NCI-H128 (cell line): ENCODE measurements at regions not wholly inside any gene's neighbourhood (a gene's known extent, or its start where the extent isn't known, plus 50 kb on each side); places are given as distances from the start of the nearest gene placed in this dataset.

Experiments
- DNase-seq: peaks from one replicate; lab custom pipeline; 2025; ENCODE audit not compliant: unreplicated experiment; lab: John Stamatoyannopoulos, UW

DNA sequence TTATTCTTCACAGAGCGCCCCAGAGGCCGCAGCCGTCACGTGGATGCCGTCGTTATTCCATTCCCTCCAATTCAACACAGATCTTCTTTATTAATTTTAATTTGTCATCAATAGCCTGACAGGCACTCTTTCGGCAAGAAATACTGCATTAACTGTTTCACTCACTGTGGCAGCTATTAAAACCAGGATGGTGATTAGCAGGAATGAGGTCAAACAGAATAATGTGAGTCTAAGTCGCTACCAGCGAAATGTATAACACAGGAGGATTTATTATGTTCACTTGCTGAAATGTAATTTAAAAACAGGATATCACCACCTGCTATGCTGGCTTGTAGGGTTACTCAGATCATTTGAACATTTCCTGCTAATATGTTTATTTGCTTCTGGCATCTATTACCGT lies 74.2 kb upstream of the MGMT start:
- no peak for DNase-seq

GRCh38 chr10:129393812-129394211 lies 73.2 kb upstream of the MGMT start:
- DNase-seq = no peak

- no peak for DNase-seq
Observed at GRCh38 chr10:129394518-129395328, 72.3 kb upstream of the MGMT start.

- DNase-seq = no peak
Observed at GRCh38 chr10:129396021-129396722, 70.9 kb upstream of the MGMT start.

GRCh38 chr10:129397198-129397974 lies 69.7 kb upstream of the MGMT start:
- no peak for DNase-seq

GRCh38 chr10:129398711-129399141 lies 68.3 kb upstream of the MGMT start:
- no peak for DNase-seq

GRCh38 chr10:129400426-129400825 lies 66.6 kb upstream of the MGMT start:
- DNase-seq = no peak

- DNase-seq = no peak
Observed at GRCh38 chr10:129402459-129402858, 64.6 kb upstream of the MGMT start.

GRCh38 chr10:129404091-129404490 lies 63.0 kb upstream of the MGMT start:
- no peak for DNase-seq

DNA sequence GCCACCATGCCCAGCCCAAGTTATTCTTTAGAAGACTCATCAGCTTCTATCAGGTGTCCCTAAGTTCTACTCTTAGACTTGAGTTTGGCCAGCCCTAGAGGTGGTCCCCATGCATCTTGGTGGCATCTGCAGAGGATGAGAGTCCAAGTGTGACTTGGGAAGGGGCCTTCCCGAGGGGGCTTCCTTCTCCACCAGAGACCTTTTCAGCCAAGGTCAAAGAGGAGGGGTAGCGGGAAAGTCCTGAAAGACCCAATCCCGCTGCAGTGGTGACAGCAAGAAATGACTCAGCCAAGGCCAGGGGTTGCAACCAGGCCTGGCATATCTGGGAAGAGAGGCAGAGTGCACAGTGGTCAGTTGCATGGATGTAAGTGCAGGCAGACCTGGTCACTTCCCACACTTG lies 61.7 kb upstream of the MGMT start:
- DNase-seq = no peak

- no peak for DNase-seq
Observed at GRCh38 chr10:129410688-129411392, 56.2 kb upstream of the MGMT start.

GRCh38 chr10:129411393-129411705 lies 55.7 kb upstream of the MGMT start:
- no peak for DNase-seq

GRCh38 chr10:129411772-129412171 lies 55.3 kb upstream of the MGMT start:
- no peak for DNase-seq

- DNase-seq = no peak
Observed at GRCh38 chr10:129413024-129413423, 54.0 kb upstream of the MGMT start.

DNA sequence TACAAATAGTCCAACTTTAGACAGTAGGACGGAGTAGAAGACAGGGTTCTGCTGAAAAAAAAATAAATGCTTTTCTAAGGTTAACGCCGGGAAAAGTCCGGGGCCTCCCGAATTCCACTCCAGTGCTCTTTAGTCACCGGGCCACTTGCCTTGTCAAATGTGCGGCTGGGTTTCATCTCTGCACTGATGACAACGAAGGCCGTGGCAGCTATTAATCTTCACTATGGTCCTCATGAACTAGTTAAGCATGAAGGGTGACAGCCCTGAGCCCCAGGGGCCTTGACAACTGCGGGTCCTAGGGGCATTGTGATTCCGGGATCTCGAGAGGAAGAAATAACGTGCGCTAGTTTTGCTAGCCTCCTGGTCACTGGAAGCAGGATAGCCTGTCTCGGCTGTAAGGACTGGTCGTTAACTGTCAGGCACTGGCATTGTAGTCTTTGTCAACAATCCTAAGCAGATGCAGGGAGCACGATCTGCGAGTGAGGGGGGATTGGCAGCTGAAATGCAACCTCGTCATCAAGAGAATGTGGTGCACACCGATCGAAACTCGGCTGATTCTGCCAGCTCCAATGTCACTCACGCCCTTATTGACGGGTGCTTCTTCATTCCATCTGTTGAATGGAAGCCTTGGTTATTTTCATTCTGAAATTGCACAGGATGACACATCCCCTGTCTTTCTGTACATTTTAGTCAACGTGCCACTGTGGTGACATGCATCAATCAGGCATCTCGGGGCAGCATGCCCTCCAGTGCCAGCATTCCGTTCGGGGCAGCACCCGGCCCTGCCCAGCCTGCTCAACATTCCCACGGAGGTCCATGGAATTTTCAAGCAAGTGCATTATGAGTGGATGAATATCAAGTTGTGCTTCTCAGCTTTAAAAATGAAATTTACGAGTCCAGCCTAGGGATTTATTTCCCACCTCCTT lies 51.6 kb upstream of the MGMT start:
- DNase-seq = no peak

- no peak for DNase-seq
Observed at GRCh38 chr10:129416155-129416554, 50.9 kb upstream of the MGMT start.

GRCh38 chr10:129416956-129417765 lies 49.9 kb upstream of the MGMT start:
- DNase-seq = no peak
